ENCODE measurements at regions not wholly inside any gene's neighbourhood (a gene's known extent, or its start where the extent isn't known, plus 50 kb on each side); places are given as distances from the start of the nearest gene placed in this dataset.

DNA sequence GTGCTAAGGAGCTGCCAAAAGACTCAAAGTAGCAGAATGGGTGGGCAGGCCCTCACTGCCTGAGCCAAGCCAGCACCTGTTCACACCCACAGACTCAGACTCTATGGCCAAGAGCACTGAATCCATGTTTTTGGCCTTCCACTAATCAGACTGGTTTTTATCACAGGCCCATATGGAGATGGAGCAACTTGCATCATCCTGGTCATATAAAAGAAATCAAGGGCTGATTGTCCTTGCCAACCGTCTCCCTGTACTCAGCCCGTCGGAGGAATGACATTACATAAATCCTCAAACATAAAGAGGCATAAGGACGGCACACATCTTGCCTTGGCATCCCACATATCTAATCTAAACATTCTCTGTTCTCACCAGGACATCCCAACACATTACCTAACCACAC lies 66.7 kb downstream of the MARCHF4 start:
- no peak for ATAC-seq (ENCODE audit: low read depth)
- no peaks in the 10 kb centered on the region for H3K36me3 Mint-ChIP-seq (ENCODE audit: low read depth)
- H3K27me3 Mint-ChIP-seq, result peaks cover 10% of the 10 kb centered on the region
- CTCF ChIA-PET, result no interaction called here
- H3K9me3 Mint-ChIP-seq, result no peaks in the 10 kb centered on the region
- no peak overlapping the region for H3K27ac Mint-ChIP-seq
- intact Hi-C loops (cut with micrococcal nuclease), result no loop called here
- TF ChIP-seq, protein P1, sequence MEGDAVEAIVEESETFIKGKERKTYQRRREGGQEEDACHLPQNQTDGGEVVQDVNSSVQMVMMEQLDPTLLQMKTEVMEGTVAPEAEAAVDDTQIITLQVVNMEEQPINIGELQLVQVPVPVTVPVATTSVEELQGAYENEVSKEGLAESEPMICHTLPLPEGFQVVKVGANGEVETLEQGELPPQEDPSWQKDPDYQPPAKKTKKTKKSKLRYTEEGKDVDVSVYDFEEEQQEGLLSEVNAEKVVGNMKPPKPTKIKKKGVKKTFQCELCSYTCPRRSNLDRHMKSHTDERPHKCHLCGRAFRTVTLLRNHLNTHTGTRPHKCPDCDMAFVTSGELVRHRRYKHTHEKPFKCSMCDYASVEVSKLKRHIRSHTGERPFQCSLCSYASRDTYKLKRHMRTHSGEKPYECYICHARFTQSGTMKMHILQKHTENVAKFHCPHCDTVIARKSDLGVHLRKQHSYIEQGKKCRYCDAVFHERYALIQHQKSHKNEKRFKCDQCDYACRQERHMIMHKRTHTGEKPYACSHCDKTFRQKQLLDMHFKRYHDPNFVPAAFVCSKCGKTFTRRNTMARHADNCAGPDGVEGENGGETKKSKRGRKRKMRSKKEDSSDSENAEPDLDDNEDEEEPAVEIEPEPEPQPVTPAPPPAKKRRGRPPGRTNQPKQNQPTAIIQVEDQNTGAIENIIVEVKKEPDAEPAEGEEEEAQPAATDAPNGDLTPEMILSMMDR (IDR thresholded peaks at IDR 0.05), result no peak
- DNase-seq, result no peak
- POLR2A ChIA-PET, result no interaction called here
- no peaks in the 10 kb centered on the region for H3K4me1 Mint-ChIP-seq
- H3K4me3 Mint-ChIP-seq, result no peak overlapping the region

DNA sequence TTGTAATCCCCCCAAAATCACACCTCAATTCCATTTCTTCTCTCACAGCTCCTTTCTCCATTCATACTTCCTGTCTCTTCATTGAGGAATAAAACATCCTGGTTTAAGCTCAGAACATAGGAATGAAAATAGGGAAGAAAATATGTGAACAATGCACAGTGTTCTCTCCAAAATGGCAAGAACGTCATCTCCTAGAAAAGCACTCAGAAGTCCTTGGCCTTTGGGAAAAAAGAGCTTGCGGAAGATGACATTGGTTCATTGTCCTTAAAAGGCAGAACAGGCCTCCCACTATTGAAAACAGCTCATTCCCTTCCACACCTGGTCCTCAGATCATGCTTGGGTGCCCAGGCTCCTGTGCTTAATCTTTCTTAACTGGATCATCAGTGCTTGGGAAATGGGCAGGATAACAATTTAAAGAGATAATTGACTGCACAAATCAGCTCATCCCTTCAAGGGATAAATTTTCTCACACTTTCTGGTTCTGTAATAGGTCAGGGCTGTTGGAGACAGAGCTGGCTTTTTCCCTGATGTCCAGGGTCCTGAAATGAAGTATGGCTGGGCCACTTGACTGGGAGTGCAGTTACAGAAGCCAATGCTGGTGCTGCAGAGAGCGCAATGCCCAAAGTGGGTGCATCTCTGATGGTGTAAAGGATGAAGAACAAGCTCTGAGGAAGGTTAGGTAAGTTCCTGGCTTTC lies 69.2 kb downstream of the MARCHF4 start:
- intact Hi-C loops (cut with micrococcal nuclease), result no loop called here
- no peak for DNase-seq
- ChIA-PET CTCF (no interaction called here), POLR2A (no interaction called here)
- Mint-ChIP-seq H3K4me1 (no peaks in the 10 kb centered on the region), H3K27me3 (peaks cover 10% of the 10 kb centered on the region), H3K27ac (no peak overlapping the region), H3K36me3 (ENCODE audit: low read depth) (no peaks in the 10 kb centered on the region), H3K9me3 (no peaks in the 10 kb centered on the region), H3K4me3 (no peak overlapping the region)
- ATAC-seq (ENCODE audit: low read depth), result no peak
- TF ChIP-seq, protein P1 (IDR thresholded peaks at IDR 0.05), result no peak

DNA sequence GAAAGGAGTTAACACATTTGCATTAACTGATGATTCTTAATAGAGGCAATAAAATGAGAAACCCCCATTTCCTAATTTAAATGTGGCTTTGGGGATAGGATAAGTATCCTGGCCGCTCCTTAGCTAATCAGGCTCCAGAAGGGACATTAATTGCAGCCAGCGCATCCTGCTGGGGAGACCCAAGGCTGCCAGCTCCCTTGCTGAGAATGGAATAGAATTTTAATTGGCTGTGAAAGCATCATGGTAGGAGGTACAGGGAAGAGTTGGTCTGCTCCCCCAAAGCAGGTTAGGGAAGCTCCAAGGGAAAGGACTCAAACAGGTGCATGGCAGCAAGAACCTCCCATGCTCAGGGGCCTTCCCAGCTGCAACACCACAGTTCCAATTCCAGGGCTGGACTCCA lies 71.4 kb downstream of the MARCHF4 start:
- TF ChIP-seq, protein P1 (IDR thresholded peaks at IDR 0.05), result no peak
- H3K9me3 Mint-ChIP-seq, result no peaks in the 10 kb centered on the region
- H3K36me3 Mint-ChIP-seq (ENCODE audit: low read depth), result no peaks in the 10 kb centered on the region
- ChIA-PET CTCF (no interaction called here), POLR2A (no interaction called here)
- no peak for DNase-seq
- no peak overlapping the region for H3K4me3 Mint-ChIP-seq
- H3K27ac Mint-ChIP-seq, result no peak overlapping the region
- H3K4me1 Mint-ChIP-seq, result no peaks in the 10 kb centered on the region
- ATAC-seq (ENCODE audit: low read depth), result no peak
- peaks cover 4% of the 10 kb centered on the region for H3K27me3 Mint-ChIP-seq
- intact Hi-C loops (cut with micrococcal nuclease), result no loop called here

DNA sequence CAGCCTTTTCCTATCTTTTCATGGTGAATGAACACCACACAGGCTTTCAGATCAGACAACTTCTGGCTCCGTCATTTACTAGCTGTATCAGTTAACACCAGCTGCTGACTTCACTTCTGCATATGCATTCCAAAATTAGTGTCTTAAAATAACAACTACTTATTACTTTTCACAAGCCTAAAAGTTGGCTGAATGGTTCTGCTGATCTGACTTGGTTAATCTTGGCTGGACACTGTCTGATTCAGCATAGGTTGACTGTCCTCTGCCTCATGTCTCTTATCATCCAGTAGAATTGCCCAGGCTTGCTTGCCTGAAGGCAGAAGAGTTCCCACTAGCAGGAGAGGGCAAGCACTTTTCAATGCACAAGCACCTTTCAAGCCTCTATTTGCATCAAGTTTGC lies 72.7 kb downstream of the MARCHF4 start:
- intact Hi-C loops (cut with micrococcal nuclease), result no loop called here
- Mint-ChIP-seq H3K27me3 (peaks cover 4% of the 10 kb centered on the region), H3K9me3 (no peaks in the 10 kb centered on the region), H3K4me3 (no peak overlapping the region), H3K36me3 (ENCODE audit: low read depth) (no peaks in the 10 kb centered on the region), H3K27ac (no peak overlapping the region), H3K4me1 (no peaks in the 10 kb centered on the region)
- CTCF ChIA-PET, result no interaction called here
- ATAC-seq (ENCODE audit: low read depth), result no peak
- POLR2A ChIA-PET, result no interaction called here
- TF ChIP-seq, protein P1 (IDR thresholded peaks at IDR 0.05), result no peak
- no peak for DNase-seq

DNA sequence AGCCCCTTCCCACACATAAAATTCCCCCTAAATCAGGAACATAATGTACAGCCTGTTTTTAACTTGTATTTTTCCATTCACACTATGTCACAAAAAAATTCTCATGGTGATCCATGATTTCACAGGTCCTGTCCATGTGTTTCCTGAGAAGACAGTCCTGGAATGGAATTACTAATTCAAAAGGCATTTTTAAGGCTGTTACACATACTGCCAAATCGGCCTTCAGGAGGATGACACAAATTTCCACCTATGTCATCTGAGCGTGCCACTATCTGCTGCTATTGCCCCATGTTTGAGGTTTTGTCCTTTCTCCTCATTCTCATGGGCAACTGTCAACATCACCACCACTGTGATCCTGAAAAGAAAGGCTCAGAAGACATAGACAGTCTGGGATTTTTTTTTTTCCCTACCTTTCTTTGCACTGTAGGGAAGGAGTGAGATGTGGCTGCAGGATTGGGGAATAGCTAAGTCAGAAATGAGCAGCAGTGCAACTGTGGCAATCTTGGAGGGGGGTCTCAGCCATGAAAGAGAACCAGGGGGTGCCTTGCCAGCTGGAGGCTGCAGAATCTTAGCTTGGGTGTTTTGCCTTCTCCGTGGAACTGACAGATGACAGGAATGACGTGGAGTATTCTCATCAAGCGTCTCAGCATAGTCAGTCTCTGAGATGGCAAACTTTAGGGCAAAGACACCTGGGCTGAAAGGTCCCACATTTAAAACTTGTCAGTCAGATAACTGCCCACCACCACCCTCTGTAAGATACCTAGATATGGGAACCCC lies 73.4 kb downstream of the MARCHF4 start:
- H3K36me3 Mint-ChIP-seq (ENCODE audit: low read depth), result no peaks in the 10 kb centered on the region
- POLR2A ChIA-PET, result no interaction called here
- H3K4me3 Mint-ChIP-seq, result no peak overlapping the region
- intact Hi-C loops (cut with micrococcal nuclease), result no loop called here
- no peaks in the 10 kb centered on the region for H3K4me1 Mint-ChIP-seq
- ATAC-seq (ENCODE audit: low read depth) (no peak), DNase-seq (no peak)
- no peaks in the 10 kb centered on the region for H3K9me3 Mint-ChIP-seq
- H3K27me3 Mint-ChIP-seq, result peaks cover 4% of the 10 kb centered on the region
- no peak overlapping the region for H3K27ac Mint-ChIP-seq
- CTCF ChIA-PET, result no interaction called here
- TF ChIP-seq, protein P1 (IDR thresholded peaks at IDR 0.05), result no peak
